HCT116 (cell line): ENCODE measurements at regions not wholly inside any gene's neighbourhood (a gene's known extent, or its start where the extent isn't known, plus 50 kb on each side); places are given as distances from the start of the nearest gene placed in this dataset.

Source experiments
- ATAC-seq: fragments of 200-7000 bp; cut with Tn5 transposase; 2 replicates; pipeline ENCODE4 v1.9.1; 2020; ENCODE audit warnings: mild to moderate bottlenecking, moderate library complexity
- BruUV-seq: library from RNA; stranded (reverse); fragments of 400-500 nt; replicated peaks from 2 replicates; lab custom pipeline; 2021; lab: Mats Ljungman, UMichigan
- CTCF ChIA-PET: fragments of 300-600 bp; sonication (Branson Sonifier 250); formaldehyde crosslinking; loops from one replicate; lab custom pipeline; 2021; ENCODE audit warnings: antibody characterized with exemption; lab: Charles Lee
- POLR2A ChIA-PET: fragments of 300-600, 350-600 bp; sonication (Branson Sonifier 250); formaldehyde crosslinking; loops from one replicate; lab custom pipeline; 2021; ENCODE audit warnings: antibody characterized with exemption; lab: Charles Lee
- RAD21 ChIA-PET, 2 experiments: fragments of 300-600 bp; sonication (Branson Sonifier 250); formaldehyde crosslinking; loops; one replicate each; lab custom pipeline; 2023; ENCODE audit warnings: low total read pairs in 2 of 2; ENCODE audit not compliant: uncharacterized antibody in 2 of 2, unreplicated experiment in 2 of 2, low non-redundant PET in 1 of 2; lab: Charles Lee
- DNase-seq: peaks from one replicate; pipeline ENCODE4 v3.0.0-alpha.2; 2010; ENCODE audit warnings: low read depth, low spot score
- H2AFZ ChIP-seq: fragments of 200-600 bp; shearing (Covaris generic), sonication (generic); 2 replicates; pipeline ENCODE4 v1.6.1; 2017; ENCODE audit warnings: low read depth, mixed run types, mixed read lengths, antibody characterized with exemption, low read length; ENCODE audit not compliant: poor library complexity, severe bottlenecking
- H3K27ac ChIP-seq: 2 replicates; pipeline ENCODE4 v1.5.1; 2012; ENCODE audit warnings: low read depth, low read length
- H3K27me3 ChIP-seq: fragments of 200-600 bp; sonication (generic); 2 replicates; pipeline ENCODE4 v1.6.1; 2016; ENCODE audit warnings: mixed run types, low read length, mixed read lengths; ENCODE audit not compliant: insufficient read depth
- H3K36me3 ChIP-seq, 2 experiments: fragments of 200-500 bp in 1 of 2; fragments of 200-600 bp in 1 of 2; sonication (Bioruptor generic) in 1 of 2; sonication (generic) in 1 of 2; 2 replicates each; pipeline versions ENCODE4 v1.5.1 to v1.6.1; 2014 to 2016; ENCODE audit warnings: low read length in 2 of 2, inconsistent platforms in 1 of 2, mixed read lengths in 1 of 2, mixed run types in 1 of 2; ENCODE audit not compliant: insufficient read depth in 2 of 2, control insufficient read depth in 1 of 2
- H3K4me1 ChIP-seq, 2 experiments: fragments of 200-600 bp in 1 of 2; sonication (generic) in 1 of 2; 2 replicates each; pipeline versions ENCODE4 v1.5.1 to v1.6.1; 2012 to 2017; ENCODE audit warnings: low read length in 2 of 2, inconsistent platforms in 1 of 2, mild to moderate bottlenecking in 1 of 2, mixed read lengths in 1 of 2, mixed run types in 1 of 2, moderate library complexity in 1 of 2; ENCODE audit not compliant: insufficient read depth in 2 of 2, control insufficient read depth in 1 of 2
- H3K4me2 ChIP-seq: fragments of 200-600 bp; sonication (generic); 2 replicates; pipeline ENCODE4 v1.6.1; 2017; ENCODE audit warnings: mixed run types, low read length, mixed read lengths
- H3K4me3 ChIP-seq, 2 experiments: fragments of 200-600 bp in 1 of 2; sonication (generic) in 1 of 2; replicated peaks in 1 of 2; 2 replicates each; pipeline ENCODE4 v1.5.1; 2011 to 2016; ENCODE audit warnings: low read length in 2 of 2, control low read depth in 1 of 2, low read depth in 1 of 2, mild to moderate bottlenecking in 1 of 2, mixed read lengths in 1 of 2, mixed run types in 1 of 2
- H3K79me2 ChIP-seq: fragments of 200-600 bp; sonication (generic); 2 replicates; pipeline ENCODE4 v1.6.1; 2017; ENCODE audit warnings: mild to moderate bottlenecking, mixed run types, low read length, moderate library complexity, mixed read lengths; ENCODE audit not compliant: insufficient read depth
- H3K9ac ChIP-seq: fragments of 200-600 bp; sonication (generic); 2 replicates; pipeline ENCODE4 v1.6.1; 2016; ENCODE audit warnings: low read length, mixed read lengths
- H3K9me2 ChIP-seq: fragments of 200-600 bp; sonication (generic), shearing (Covaris generic); 2 replicates; pipeline ENCODE4 v1.6.1; 2017; ENCODE audit warnings: mixed run types, mild to moderate bottlenecking, moderate library complexity; ENCODE audit not compliant: insufficient read depth
- H3K9me3 ChIP-seq, 2 experiments: fragments of 200-500 bp in 1 of 2; fragments of 200-600 bp in 1 of 2; sonication (Bioruptor generic) in 1 of 2; sonication (generic) in 1 of 2; 2 replicates each; pipeline ENCODE4 v1.6.1; 2014 to 2017; ENCODE audit warnings: low read length in 2 of 2, mixed read lengths in 2 of 2, inconsistent platforms in 1 of 2, low read depth in 1 of 2, mild to moderate bottlenecking in 1 of 2, mixed run types in 1 of 2, moderate library complexity in 1 of 2; ENCODE audit not compliant: control insufficient read depth in 1 of 2, insufficient read depth in 1 of 2
- H4K20me1 ChIP-seq: fragments of 200-600 bp; sonication (generic), shearing (Covaris generic); 2 replicates; pipeline ENCODE4 v1.6.1; 2017; ENCODE audit warnings: mixed run types, mild to moderate bottlenecking, moderate library complexity; ENCODE audit not compliant: insufficient read depth
- CBX3 ChIP-seq: IDR thresholded peaks from 2 replicates; pipeline ENCODE4 v1.6.1; 2012; ENCODE audit warnings: low read depth
- CEBPB ChIP-seq: IDR thresholded peaks from 2 replicates; pipeline ENCODE4 v1.6.1; 2012; ENCODE audit warnings: low read depth
- EGR1 ChIP-seq: IDR thresholded peaks from 2 replicates; pipeline ENCODE4 v1.6.1; 2012; ENCODE audit warnings: low read depth
- ELF1 ChIP-seq: IDR thresholded peaks from 2 replicates; pipeline ENCODE4 v1.6.1; 2012; ENCODE audit warnings: low read depth, borderline replicate concordance
- EZH2phosphoT487 ChIP-seq: fragments of 200-600 bp; IDR thresholded peaks from 2 replicates; pipeline ENCODE4 v1.6.1; 2018; ENCODE audit warnings: antibody characterized with exemption, borderline replicate concordance
- FOSL1 ChIP-seq: IDR thresholded peaks from 2 replicates; pipeline ENCODE4 v1.6.1; 2012; ENCODE audit warnings: low read depth
- JUND ChIP-seq: IDR thresholded peaks from 2 replicates; pipeline ENCODE4 v1.6.1; 2012
- POLR2A ChIP-seq: IDR thresholded peaks from 2 replicates; pipeline ENCODE4 v1.7.0; 2011; ENCODE audit warnings: borderline replicate concordance; ENCODE audit not compliant: insufficient read depth, insufficient read length; ENCODE audit errors: extremely low read depth
- POLR2AphosphoS5 ChIP-seq: IDR thresholded peaks from 2 replicates; pipeline ENCODE4 v1.6.1; 2011; ENCODE audit warnings: mild to moderate bottlenecking, low read depth, low read length, moderate library complexity
- RAD21 ChIP-seq: IDR thresholded peaks from 2 replicates; pipeline ENCODE4 v1.6.1; 2012; ENCODE audit warnings: low read depth, mild to moderate bottlenecking
- SIN3A ChIP-seq: IDR thresholded peaks from 2 replicates; pipeline ENCODE4 v1.6.1; 2012; ENCODE audit warnings: low read depth
- SRF ChIP-seq: IDR thresholded peaks from 2 replicates; pipeline ENCODE4 v1.6.1; 2012; ENCODE audit warnings: low read depth
- TCF7L2 ChIP-seq: IDR thresholded peaks from 2 replicates; pipeline ENCODE4 v1.7.0; 2011; ENCODE audit warnings: borderline replicate concordance, inconsistent platforms; ENCODE audit not compliant: insufficient read depth, insufficient read length; ENCODE audit errors: extremely low read depth
- ZFX ChIP-seq: fragments of 450-650 bp; IDR thresholded peaks from 2 replicates; pipeline ENCODE4 v1.6.1; 2017
- ZNF274 ChIP-seq: fragments of 200-500 bp; sonication (Bioruptor generic); IDR thresholded peaks from 2 replicates; pipeline ENCODE4 v1.6.1; 2014; ENCODE audit warnings: mild to moderate bottlenecking, low read depth, low read length, inconsistent platforms
- intact Hi-C: fragments of 100-400 bp; cut with micrococcal nuclease; formaldehyde crosslinking; loops from 2 replicates; pipeline ENCODE4 v1.10.0; 2022
- TF ChIP-seq, protein P1 (sequence below): IDR thresholded peaks from 2 replicates; pipeline ENCODE4 v1.6.1; 2011; ENCODE audit warnings: mild to moderate bottlenecking, low read length, moderate library complexity; ENCODE audit not compliant: insufficient replicate concordance; ENCODE audit errors: extremely low read depth
- TF ChIP-seq, protein P2 (sequence below): IDR thresholded peaks from 2 replicates; pipeline ENCODE4 v1.6.1; 2012; ENCODE audit warnings: low read depth
- TF ChIP-seq, protein P3 (sequence below): IDR thresholded peaks from 2 replicates; pipeline ENCODE4 v1.6.1; 2012
- TF ChIP-seq, protein P4 (sequence below), 3 experiments: fragments of 200-600 bp in 1 of 3; sonication (generic) in 1 of 3; IDR thresholded peaks in 2 of 3; conservative IDR thresholded peaks in 1 of 3; 2 replicates each; pipeline ENCODE4 v1.5.1; 2012 to 2017; ENCODE audit warnings: low read depth in 2 of 3, low read length in 2 of 3, antibody characterized with exemption in 1 of 3, borderline replicate concordance in 1 of 3, control low read depth in 1 of 3, mild to moderate bottlenecking in 1 of 3, mixed read lengths in 1 of 3, mixed run types in 1 of 3, moderate library complexity in 1 of 3; ENCODE audit not compliant: insufficient read depth in 1 of 3

DNA sequence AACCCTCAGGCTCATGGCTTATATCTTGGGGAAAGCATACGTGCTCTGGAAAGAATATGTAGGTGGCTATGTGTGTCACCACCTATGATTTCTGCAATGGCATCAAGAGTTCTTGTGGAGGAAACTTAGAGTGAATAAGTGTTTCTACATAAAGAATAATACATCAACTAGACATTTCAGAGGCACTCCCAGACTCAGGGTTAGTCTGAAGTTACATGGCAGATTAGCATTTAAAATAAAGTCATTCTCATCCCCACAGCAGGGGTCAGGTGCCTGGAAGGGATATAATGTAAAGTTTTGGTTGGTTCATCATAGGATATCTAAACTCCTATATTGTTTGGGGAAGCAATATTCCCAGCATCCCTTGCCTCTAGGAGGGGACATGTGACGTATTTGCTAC lies 182.1 kb downstream of the PCTP start:
- Histone ChIP-seq H3K27ac (no peak overlapping the region), H2AFZ (no peak overlapping the region), H3K4me2 (no peak overlapping the region), H4K20me1 (no peaks in the 10 kb centered on the region), H3K4me1 (no peaks in the 10 kb centered on the region), H3K9me2 (no peaks in the 10 kb centered on the region), H3K36me3 (no peaks in the 10 kb centered on the region), H3K27me3 (peaks cover 6% of the 10 kb centered on the region), H3K79me2 (no peaks in the 10 kb centered on the region), H3K9me3 (no peaks in the 10 kb centered on the region), H3K4me3 (no peak overlapping the region), H3K9ac (no peak overlapping the region)
- ChIA-PET RAD21 (no interaction called here), POLR2A (no interaction called here), CTCF (no interaction called here)
- ATAC-seq = no peak
- no peak for DNase-seq
- intact Hi-C loops = loop anchor here (10.0 kb wide), 1 partner anchor 62 kb away; no protein-coding TSS in a partner anchor
- TF ChIP-seq SRF (no peak), FOSL1 (no peak), ZFX (no peak), EZH2phosphoT487 (no peak), CBX3 (no peak), CEBPB (no peak), JUND (no peak), POLR2A (no peak), POLR2AphosphoS5 (no peak), TCF7L2 (no peak), SIN3A (no peak), EGR1 (no peak), ZNF274 (no peak), ELF1 (no peak), RAD21 (no peak)
- TF ChIP-seq, protein P1, sequence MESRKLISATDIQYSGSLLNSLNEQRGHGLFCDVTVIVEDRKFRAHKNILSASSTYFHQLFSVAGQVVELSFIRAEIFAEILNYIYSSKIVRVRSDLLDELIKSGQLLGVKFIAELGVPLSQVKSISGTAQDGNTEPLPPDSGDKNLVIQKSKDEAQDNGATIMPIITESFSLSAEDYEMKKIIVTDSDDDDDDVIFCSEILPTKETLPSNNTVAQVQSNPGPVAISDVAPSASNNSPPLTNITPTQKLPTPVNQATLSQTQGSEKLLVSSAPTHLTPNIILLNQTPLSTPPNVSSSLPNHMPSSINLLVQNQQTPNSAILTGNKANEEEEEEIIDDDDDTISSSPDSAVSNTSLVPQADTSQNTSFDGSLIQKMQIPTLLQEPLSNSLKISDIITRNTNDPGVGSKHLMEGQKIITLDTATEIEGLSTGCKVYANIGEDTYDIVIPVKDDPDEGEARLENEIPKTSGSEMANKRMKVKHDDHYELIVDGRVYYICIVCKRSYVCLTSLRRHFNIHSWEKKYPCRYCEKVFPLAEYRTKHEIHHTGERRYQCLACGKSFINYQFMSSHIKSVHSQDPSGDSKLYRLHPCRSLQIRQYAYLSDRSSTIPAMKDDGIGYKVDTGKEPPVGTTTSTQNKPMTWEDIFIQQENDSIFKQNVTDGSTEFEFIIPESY = no peak
- TF ChIP-seq, protein P2, sequence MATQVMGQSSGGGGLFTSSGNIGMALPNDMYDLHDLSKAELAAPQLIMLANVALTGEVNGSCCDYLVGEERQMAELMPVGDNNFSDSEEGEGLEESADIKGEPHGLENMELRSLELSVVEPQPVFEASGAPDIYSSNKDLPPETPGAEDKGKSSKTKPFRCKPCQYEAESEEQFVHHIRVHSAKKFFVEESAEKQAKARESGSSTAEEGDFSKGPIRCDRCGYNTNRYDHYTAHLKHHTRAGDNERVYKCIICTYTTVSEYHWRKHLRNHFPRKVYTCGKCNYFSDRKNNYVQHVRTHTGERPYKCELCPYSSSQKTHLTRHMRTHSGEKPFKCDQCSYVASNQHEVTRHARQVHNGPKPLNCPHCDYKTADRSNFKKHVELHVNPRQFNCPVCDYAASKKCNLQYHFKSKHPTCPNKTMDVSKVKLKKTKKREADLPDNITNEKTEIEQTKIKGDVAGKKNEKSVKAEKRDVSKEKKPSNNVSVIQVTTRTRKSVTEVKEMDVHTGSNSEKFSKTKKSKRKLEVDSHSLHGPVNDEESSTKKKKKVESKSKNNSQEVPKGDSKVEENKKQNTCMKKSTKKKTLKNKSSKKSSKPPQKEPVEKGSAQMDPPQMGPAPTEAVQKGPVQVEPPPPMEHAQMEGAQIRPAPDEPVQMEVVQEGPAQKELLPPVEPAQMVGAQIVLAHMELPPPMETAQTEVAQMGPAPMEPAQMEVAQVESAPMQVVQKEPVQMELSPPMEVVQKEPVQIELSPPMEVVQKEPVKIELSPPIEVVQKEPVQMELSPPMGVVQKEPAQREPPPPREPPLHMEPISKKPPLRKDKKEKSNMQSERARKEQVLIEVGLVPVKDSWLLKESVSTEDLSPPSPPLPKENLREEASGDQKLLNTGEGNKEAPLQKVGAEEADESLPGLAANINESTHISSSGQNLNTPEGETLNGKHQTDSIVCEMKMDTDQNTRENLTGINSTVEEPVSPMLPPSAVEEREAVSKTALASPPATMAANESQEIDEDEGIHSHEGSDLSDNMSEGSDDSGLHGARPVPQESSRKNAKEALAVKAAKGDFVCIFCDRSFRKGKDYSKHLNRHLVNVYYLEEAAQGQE = no peak
- TF ChIP-seq, protein P3, sequence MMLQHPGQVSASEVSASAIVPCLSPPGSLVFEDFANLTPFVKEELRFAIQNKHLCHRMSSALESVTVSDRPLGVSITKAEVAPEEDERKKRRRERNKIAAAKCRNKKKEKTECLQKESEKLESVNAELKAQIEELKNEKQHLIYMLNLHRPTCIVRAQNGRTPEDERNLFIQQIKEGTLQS = no peak
- TF ChIP-seq, protein P4, sequence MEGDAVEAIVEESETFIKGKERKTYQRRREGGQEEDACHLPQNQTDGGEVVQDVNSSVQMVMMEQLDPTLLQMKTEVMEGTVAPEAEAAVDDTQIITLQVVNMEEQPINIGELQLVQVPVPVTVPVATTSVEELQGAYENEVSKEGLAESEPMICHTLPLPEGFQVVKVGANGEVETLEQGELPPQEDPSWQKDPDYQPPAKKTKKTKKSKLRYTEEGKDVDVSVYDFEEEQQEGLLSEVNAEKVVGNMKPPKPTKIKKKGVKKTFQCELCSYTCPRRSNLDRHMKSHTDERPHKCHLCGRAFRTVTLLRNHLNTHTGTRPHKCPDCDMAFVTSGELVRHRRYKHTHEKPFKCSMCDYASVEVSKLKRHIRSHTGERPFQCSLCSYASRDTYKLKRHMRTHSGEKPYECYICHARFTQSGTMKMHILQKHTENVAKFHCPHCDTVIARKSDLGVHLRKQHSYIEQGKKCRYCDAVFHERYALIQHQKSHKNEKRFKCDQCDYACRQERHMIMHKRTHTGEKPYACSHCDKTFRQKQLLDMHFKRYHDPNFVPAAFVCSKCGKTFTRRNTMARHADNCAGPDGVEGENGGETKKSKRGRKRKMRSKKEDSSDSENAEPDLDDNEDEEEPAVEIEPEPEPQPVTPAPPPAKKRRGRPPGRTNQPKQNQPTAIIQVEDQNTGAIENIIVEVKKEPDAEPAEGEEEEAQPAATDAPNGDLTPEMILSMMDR (IDR thresholded peaks at IDR 0.05 in 2 of 3, conservative IDR thresholded peaks at IDR 0.05 in 1 of 3; ENCODE audit: borderline replicate concordance in 1 of 3, insufficient read depth in 1 of 3, low read depth in 2 of 3, low read length in 2 of 3) = no peak
- no TSS peak for BruUV-seq
